ENCODE measurements at regions not wholly inside any gene's neighbourhood (a gene's known extent, or its start where the extent isn't known, plus 50 kb on each side); places are given as distances from the start of the nearest gene placed in this dataset.

- Histone ChIP-seq H3K9me2 (replicated peaks; ENCODE audit: low read depth, low read length) (no peaks in the 10 kb centered on the region), H3K4me3 (ENCODE audit: low read length, poor library complexity, severe bottlenecking) (no peak overlapping the region), H3K9ac (ENCODE audit: low read depth, low read length, poor library complexity, severe bottlenecking) (no peak overlapping the region), H3K79me2 (ENCODE audit: insufficient read depth, low read length) (no peaks in the 10 kb centered on the region), H2AFZ (ENCODE audit: low read length) (peak overlapping the region; percentile 11; the same call in 1 of the 2 replicates), H3K27me3 (ENCODE audit: insufficient read depth, low read length, poor library complexity, severe bottlenecking) (no peaks in the 10 kb centered on the region), H3K4me1 (ENCODE audit: insufficient read depth, low read length, poor library complexity, severe bottlenecking) (peaks cover 20% of the 10 kb centered on the region), H3K36me3 (ENCODE audit: insufficient read depth, low read length) (no peaks in the 10 kb centered on the region), H3K4me2 (ENCODE audit: low read depth, low read length, poor library complexity, severe bottlenecking) (no peak overlapping the region), H3K9me3 (ENCODE audit: insufficient read depth, low read depth, low read length) (no peaks in the 10 kb centered on the region), H3F3A (ENCODE audit: low read depth) (no peaks in the 10 kb centered on the region), H4K20me1 (ENCODE audit: insufficient read depth, low read length, poor library complexity, severe bottlenecking) (no peaks in the 10 kb centered on the region)
- TF ChIP-seq EZH2phosphoT487 (IDR thresholded peaks at IDR 0.05; ENCODE audit: borderline replicate concordance) (no peak), CTCF (conservative IDR thresholded peaks at IDR 0.05; ENCODE audit: low read length) (no peak)
Observed at GRCh38 chr5:60505373-60506171, 194.4 kb downstream of the DEPDC1B start.

- Histone ChIP-seq H3K4me3 (ENCODE audit: low read length, poor library complexity, severe bottlenecking) (no peak overlapping the region), H3K9me2 (replicated peaks; ENCODE audit: low read depth, low read length) (no peaks in the 10 kb centered on the region), H3K9me3 (ENCODE audit: insufficient read depth, low read depth, low read length) (no peaks in the 10 kb centered on the region), H2AFZ (ENCODE audit: low read length) (no peak overlapping the region), H3K27me3 (ENCODE audit: insufficient read depth, low read length, poor library complexity, severe bottlenecking) (no peaks in the 10 kb centered on the region), H3K4me2 (ENCODE audit: low read depth, low read length, poor library complexity, severe bottlenecking) (no peak overlapping the region), H3K9ac (ENCODE audit: low read depth, low read length, poor library complexity, severe bottlenecking) (no peak overlapping the region), H3K4me1 (ENCODE audit: insufficient read depth, low read length, poor library complexity, severe bottlenecking) (peaks cover 20% of the 10 kb centered on the region), H3K79me2 (ENCODE audit: insufficient read depth, low read length) (no peaks in the 10 kb centered on the region), H3F3A (ENCODE audit: low read depth) (no peaks in the 10 kb centered on the region), H3K36me3 (ENCODE audit: insufficient read depth, low read length) (no peaks in the 10 kb centered on the region), H4K20me1 (ENCODE audit: insufficient read depth, low read length, poor library complexity, severe bottlenecking) (no peaks in the 10 kb centered on the region)
- no peak for TF ChIP-seq EZH2phosphoT487 (IDR thresholded peaks at IDR 0.05; ENCODE audit: borderline replicate concordance)
- TF ChIP-seq CTCF (conservative IDR thresholded peaks at IDR 0.05; ENCODE audit: low read length): no peak
Observed at GRCh38 chr5:60504342-60504741, 195.6 kb downstream of the DEPDC1B start.

- peaks cover 20% of the 10 kb centered on the region for H3K4me1 ChIP-seq (ENCODE audit: insufficient read depth, low read length, poor library complexity, severe bottlenecking)
- H3K4me3 ChIP-seq (ENCODE audit: low read length, poor library complexity, severe bottlenecking): no peak overlapping the region
- H3K27me3 ChIP-seq (ENCODE audit: insufficient read depth, low read length, poor library complexity, severe bottlenecking): no peaks in the 10 kb centered on the region
- no peaks in the 10 kb centered on the region for H3F3A ChIP-seq (ENCODE audit: low read depth)
- H2AFZ ChIP-seq (ENCODE audit: low read length): no peak overlapping the region
- no peak overlapping the region for H3K4me2 ChIP-seq (ENCODE audit: low read depth, low read length, poor library complexity, severe bottlenecking)
- no peaks in the 10 kb centered on the region for H3K36me3 ChIP-seq (ENCODE audit: insufficient read depth, low read length)
- H4K20me1 ChIP-seq (ENCODE audit: insufficient read depth, low read length, poor library complexity, severe bottlenecking): no peaks in the 10 kb centered on the region
- TF ChIP-seq CTCF (conservative IDR thresholded peaks at IDR 0.05; ENCODE audit: low read length) (no peak), EZH2phosphoT487 (IDR thresholded peaks at IDR 0.05; ENCODE audit: borderline replicate concordance) (no peak)
- no peaks in the 10 kb centered on the region for H3K9me3 ChIP-seq (ENCODE audit: insufficient read depth, low read depth, low read length)
- H3K9me2 ChIP-seq (replicated peaks; ENCODE audit: low read depth, low read length): no peaks in the 10 kb centered on the region
- no peaks in the 10 kb centered on the region for H3K79me2 ChIP-seq (ENCODE audit: insufficient read depth, low read length)
- no peak overlapping the region for H3K9ac ChIP-seq (ENCODE audit: low read depth, low read length, poor library complexity, severe bottlenecking)
Observed at GRCh38 chr5:60503771-60504170, 196.2 kb downstream of the DEPDC1B start.

All from Loucy (cell line).